Panc1 (cell line): ENCODE measurements at regions not wholly inside any gene's neighbourhood (a gene's known extent, or its start where the extent isn't known, plus 50 kb on each side); places are given as distances from the start of the nearest gene placed in this dataset.

Source experiments
- CTCF ChIP-seq: fragments of 450-650 bp; IDR thresholded peaks from 2 replicates; pipeline ENCODE4 v1.5.1; 2017; ENCODE audit warnings: mild to moderate bottlenecking
- REST ChIP-seq, 2 experiments: IDR thresholded peaks; 2 replicates each; pipeline ENCODE4 v1.6.1; 2011 to 2012; ENCODE audit warnings: low read depth in 2 of 2, control low read depth in 1 of 2, low read length in 1 of 2, mild to moderate bottlenecking in 1 of 2, moderate library complexity in 1 of 2; ENCODE audit not compliant: insufficient read depth in 1 of 2

GRCh38 chr15:31489801-31490646 is 163.4 kb downstream of the KLF13 start:
- TF ChIP-seq CTCF (peak; percentile 90), REST (IDR thresholded peaks at IDR 0.05; ENCODE audit: insufficient read depth in 1 of 2, low read depth in 2 of 2, low read length in 1 of 2) (no peak)
